Activated CD8-positive, alpha-beta T cell treated with anti-CD3 and anti-CD28 coated beads for 36 hours (primary cell): ENCODE measurements at regions not wholly inside any gene's neighbourhood (a gene's known extent, or its start where the extent isn't known, plus 50 kb on each side); places are given as distances from the start of the nearest gene placed in this dataset.

Source experiments
- ATAC-seq: fragments of 200-7000 bp; cut with Tn5 transposase; one replicate; pipeline ENCODE4 v1.10.0; 2021; ENCODE audit warnings: mild to moderate bottlenecking, moderate library complexity
- CTCF ChIA-PET: fragments of 350-600 bp; sonication (Branson Sonifier 250); formaldehyde crosslinking; loops from one replicate; lab custom pipeline; 2021; ENCODE audit warnings: antibody characterized with exemption; lab: Charles Lee
- POLR2A ChIA-PET: fragments of 350-600 bp; sonication (Branson Sonifier 250); formaldehyde crosslinking; loops from one replicate; lab custom pipeline; 2021; ENCODE audit warnings: antibody characterized with exemption; lab: Charles Lee
- DNase-seq: peaks from one replicate; pipeline ENCODE4 v3.0.0-alpha.2; 2020
- H3K27ac Mint-ChIP-seq: one replicate; pipeline ENCODE4 v1.8.0; 2021; ENCODE audit warnings: mild to moderate bottlenecking, mixed read lengths
- H3K27me3 Mint-ChIP-seq: one replicate; pipeline ENCODE4 v1.8.0; 2021; ENCODE audit warnings: mixed read lengths
- H3K36me3 Mint-ChIP-seq: one replicate; pipeline ENCODE4 v1.8.0; 2021; ENCODE audit warnings: low read depth, mixed read lengths
- H3K4me1 Mint-ChIP-seq: one replicate; pipeline ENCODE4 v1.8.0; 2021; ENCODE audit warnings: low read depth, mixed read lengths
- H3K4me3 Mint-ChIP-seq: one replicate; pipeline ENCODE4 v1.8.0; 2021; ENCODE audit warnings: mild to moderate bottlenecking, moderate library complexity, mixed read lengths
- H3K9me3 Mint-ChIP-seq: one replicate; pipeline ENCODE4 v1.8.0; 2021; ENCODE audit warnings: mixed read lengths
- CTCF ChIP-seq: fragments of 200-600 bp; IDR thresholded peaks from one replicate; pipeline ENCODE4 v1.8.0; 2022; ENCODE audit warnings: antibody characterized with exemption, mild to moderate bottlenecking
- intact Hi-C: fragments of 100-400 bp; cut with micrococcal nuclease; formaldehyde crosslinking; loops from one replicate; pipeline ENCODE4 v1.10.0; 2022

- Mint-ChIP-seq H3K9me3 (no peaks in the 10 kb centered on the region), H3K4me1 (no peaks in the 10 kb centered on the region)
Observed at GRCh38 chr13:84661718-84662117, 779.4 kb upstream of the SLITRK1 start.

GRCh38 chr13:84659359-84659661 lies 777.0 kb upstream of the SLITRK1 start:
- no peak for TF ChIP-seq CTCF
- H3K4me1 Mint-ChIP-seq: no peaks in the 10 kb centered on the region
- no peaks in the 10 kb centered on the region for H3K27me3 Mint-ChIP-seq
- intact Hi-C loops: no loop called here
- no peaks in the 10 kb centered on the region for H3K9me3 Mint-ChIP-seq
- DNase-seq (no peak), ATAC-seq (no peak)
- H3K36me3 Mint-ChIP-seq: no peaks in the 10 kb centered on the region
- ChIA-PET POLR2A (no interaction called here), CTCF (interaction anchor here (0.6 kb wide), 1 partner anchor 630 kb away, joined by 3 read pairs; no protein-coding TSS in a partner anchor)
- H3K27ac Mint-ChIP-seq: no peak overlapping the region
- no peak overlapping the region for H3K4me3 Mint-ChIP-seq

More at GRCh38 chr13:84661718-84662117, 779.4 kb upstream of the SLITRK1 start:
- intact Hi-C loops: no loop called here
- no peak for ATAC-seq
- Mint-ChIP-seq H3K4me3 (no peak overlapping the region), H3K27ac (no peak overlapping the region), H3K27me3 (no peaks in the 10 kb centered on the region), H3K36me3 (no peaks in the 10 kb centered on the region)
- POLR2A ChIA-PET: no interaction called here
- DNase-seq: no peak
- CTCF ChIA-PET: no interaction called here
- TF ChIP-seq CTCF: no peak

- DNase-seq (no peak), ATAC-seq (no peak)
- Mint-ChIP-seq H3K27ac (no peak overlapping the region), H3K4me1 (no peaks in the 10 kb centered on the region), H3K36me3 (no peaks in the 10 kb centered on the region), H3K4me3 (no peak overlapping the region), H3K9me3 (no peaks in the 10 kb centered on the region), H3K27me3 (no peaks in the 10 kb centered on the region)
- POLR2A ChIA-PET: no interaction called here
- CTCF ChIA-PET: interaction anchor here (0.6 kb wide), 1 partner anchor 629 kb away, joined by 3 read pairs; no protein-coding TSS in a partner anchor
- intact Hi-C loops: no loop called here
- TF ChIP-seq CTCF: no peak
Observed at GRCh38 chr13:84658491-84659358, 776.5 kb upstream of the SLITRK1 start.

GRCh38 chr13:84655677-84656076 lies 773.4 kb upstream of the SLITRK1 start:
- intact Hi-C loops: no loop called here

More at GRCh38 chr13:84655677-84656076, 773.4 kb upstream of the SLITRK1 start:
- no peaks in the 10 kb centered on the region for H3K9me3 Mint-ChIP-seq
- H3K4me1 Mint-ChIP-seq: no peaks in the 10 kb centered on the region
- H3K27me3 Mint-ChIP-seq: no peaks in the 10 kb centered on the region
- no peak overlapping the region for H3K4me3 Mint-ChIP-seq
- no peaks in the 10 kb centered on the region for H3K36me3 Mint-ChIP-seq
- ChIA-PET CTCF (no interaction called here), POLR2A (no interaction called here)
- TF ChIP-seq CTCF: no peak
- ATAC-seq: no peak
- H3K27ac Mint-ChIP-seq: no peak overlapping the region
- DNase-seq: no peak
